ENCODE measurements at regions not wholly inside any gene's neighbourhood (a gene's known extent, or its start where the extent isn't known, plus 50 kb on each side); places are given as distances from the start of the nearest gene placed in this dataset.

GRCh38 chr22:47267513-47268282 is 505.2 kb downstream of the TBC1D22A start:
- DNase-seq (ENCODE audit: low read depth) (no peak), FAIRE-seq (no peak)
- TF ChIP-seq CTCF (IDR thresholded peaks at IDR 0.05; ENCODE audit: insufficient read depth, low read length, severe bottlenecking) = no peak

GRCh38 chr22:47266329-47266728 is 503.9 kb downstream of the TBC1D22A start:
- H3K27me3 ChIP-seq (ENCODE audit: control insufficient read depth, insufficient read depth, low read length) = no peaks in the 10 kb centered on the region
- TF ChIP-seq CTCF (IDR thresholded peaks at IDR 0.05; ENCODE audit: insufficient read depth, low read length, severe bottlenecking) = no peak
- H3K4me3 ChIP-seq (ENCODE audit: low read depth, low read length) = no peak overlapping the region
- H3K36me3 ChIP-seq (ENCODE audit: control insufficient read depth, insufficient read depth, low read length) = no peaks in the 10 kb centered on the region
- peak; percentile 50 for FAIRE-seq
- no peak for DNase-seq (ENCODE audit: low read depth)

More at GRCh38 chr22:47267513-47268282, 505.2 kb downstream of the TBC1D22A start:
- Histone ChIP-seq H3K36me3 (ENCODE audit: control insufficient read depth, insufficient read depth, low read length) (no peaks in the 10 kb centered on the region), H3K27me3 (ENCODE audit: control insufficient read depth, insufficient read depth, low read length) (no peaks in the 10 kb centered on the region), H3K4me3 (ENCODE audit: low read depth, low read length) (no peak overlapping the region)

GRCh38 chr22:47260551-47260950 is 498.1 kb downstream of the TBC1D22A start:
- peak; percentile 76 for FAIRE-seq
- no peak for DNase-seq (ENCODE audit: low read depth)

GRCh38 chr22:47259990-47260389 is 497.5 kb downstream of the TBC1D22A start:
- no peak for DNase-seq (ENCODE audit: low read depth)
- Histone ChIP-seq H3K4me3 (ENCODE audit: low read depth, low read length) (no peak overlapping the region), H3K36me3 (ENCODE audit: control insufficient read depth, insufficient read depth, low read length) (no peaks in the 10 kb centered on the region), H3K27me3 (ENCODE audit: control insufficient read depth, insufficient read depth, low read length) (no peaks in the 10 kb centered on the region)
- no peak for TF ChIP-seq CTCF (IDR thresholded peaks at IDR 0.05; ENCODE audit: insufficient read depth, low read length, severe bottlenecking)
- no peak for FAIRE-seq

More at GRCh38 chr22:47260551-47260950, 498.1 kb downstream of the TBC1D22A start:
- Histone ChIP-seq H3K27me3 (ENCODE audit: control insufficient read depth, insufficient read depth, low read length) (no peaks in the 10 kb centered on the region), H3K4me3 (ENCODE audit: low read depth, low read length) (no peak overlapping the region), H3K36me3 (ENCODE audit: control insufficient read depth, insufficient read depth, low read length) (no peaks in the 10 kb centered on the region)
- TF ChIP-seq CTCF (IDR thresholded peaks at IDR 0.05; ENCODE audit: insufficient read depth, low read length, severe bottlenecking) = no peak

GRCh38 chr22:47259049-47259448 is 496.6 kb downstream of the TBC1D22A start:
- Histone ChIP-seq H3K27me3 (ENCODE audit: control insufficient read depth, insufficient read depth, low read length) (no peaks in the 10 kb centered on the region), H3K36me3 (ENCODE audit: control insufficient read depth, insufficient read depth, low read length) (no peaks in the 10 kb centered on the region), H3K4me3 (ENCODE audit: low read depth, low read length) (no peak overlapping the region)
- DNase-seq (ENCODE audit: low read depth) = no peak
- FAIRE-seq = no peak
- no peak for TF ChIP-seq CTCF (IDR thresholded peaks at IDR 0.05; ENCODE audit: insufficient read depth, low read length, severe bottlenecking)

- Histone ChIP-seq H3K36me3 (ENCODE audit: control insufficient read depth, insufficient read depth, low read length) (no peaks in the 10 kb centered on the region), H3K4me3 (ENCODE audit: low read depth, low read length) (no peak overlapping the region), H3K27me3 (ENCODE audit: control insufficient read depth, insufficient read depth, low read length) (no peaks in the 10 kb centered on the region)
- no peak for DNase-seq (ENCODE audit: low read depth)
- no peak for TF ChIP-seq CTCF (IDR thresholded peaks at IDR 0.05; ENCODE audit: insufficient read depth, low read length, severe bottlenecking)
- peak; percentile 13 for FAIRE-seq
Observed at GRCh38 chr22:47257976-47258375, 495.5 kb downstream of the TBC1D22A start.

Measured in bronchial epithelial cell (primary cell).